GM12875 (cell line): ENCODE measurements at regions not wholly inside any gene's neighbourhood (a gene's known extent, or its start where the extent isn't known, plus 50 kb on each side); places are given as distances from the start of the nearest gene placed in this dataset.

Source experiments
- H3K4me3 ChIP-seq: one replicate; pipeline ENCODE4 v1.5.1; 2011; ENCODE audit warnings: low read depth, low read length, control low read depth
- CTCF ChIP-seq: IDR thresholded peaks from 2 replicates; pipeline ENCODE4 v1.5.1; 2011; ENCODE audit warnings: low read depth, mild to moderate bottlenecking, control low read depth, inconsistent platforms, low read length, moderate library complexity, borderline replicate concordance; ENCODE audit not compliant: insufficient read depth

DNA sequence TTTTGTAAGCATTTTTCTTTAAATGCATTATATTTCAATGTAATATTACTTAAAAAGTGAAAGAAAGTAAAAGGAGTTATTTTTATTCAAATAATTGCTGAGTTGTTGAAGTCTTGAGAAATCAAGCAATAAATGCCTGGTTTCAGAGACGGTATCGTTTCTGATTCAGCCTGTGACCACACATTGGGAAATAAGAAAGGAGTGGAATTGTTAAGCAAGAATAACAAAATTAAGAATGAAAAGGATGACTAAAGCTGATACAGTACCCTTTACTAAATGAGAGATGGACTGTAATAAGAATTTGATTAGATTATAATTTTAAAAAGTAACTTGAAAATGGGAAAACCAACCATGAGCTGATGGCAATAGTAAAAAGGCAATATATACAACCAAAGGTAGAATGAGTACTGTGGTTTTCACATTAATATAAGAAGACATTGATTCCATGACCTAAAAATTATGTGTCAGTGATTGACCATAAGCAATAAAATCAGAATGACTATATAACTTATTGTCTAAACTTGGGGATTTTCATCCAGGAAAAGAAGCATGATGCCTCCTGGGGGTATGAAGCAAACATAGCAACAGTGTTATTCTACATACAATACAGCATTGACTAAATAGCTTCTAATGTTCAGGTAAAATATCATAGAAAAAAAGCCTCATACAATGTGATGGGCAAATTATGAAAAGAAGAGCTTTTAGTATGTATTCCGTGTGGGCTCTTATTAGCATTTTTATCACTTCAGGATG, 101.9 kb upstream of the PRDM9 start:
- TF ChIP-seq CTCF = no peak
- no peak overlapping the region for H3K4me3 ChIP-seq

- no peak for TF ChIP-seq CTCF
Measured at GRCh38 chr5:23402585-23402984, 104.8 kb upstream of the PRDM9 start.

GRCh38 chr5:23400951-23401350, 106.5 kb upstream of the PRDM9 start:
- no peak for TF ChIP-seq CTCF

More at GRCh38 chr5:23402585-23402984, 104.8 kb upstream of the PRDM9 start:
- H3K4me3 ChIP-seq = no peak overlapping the region

DNA sequence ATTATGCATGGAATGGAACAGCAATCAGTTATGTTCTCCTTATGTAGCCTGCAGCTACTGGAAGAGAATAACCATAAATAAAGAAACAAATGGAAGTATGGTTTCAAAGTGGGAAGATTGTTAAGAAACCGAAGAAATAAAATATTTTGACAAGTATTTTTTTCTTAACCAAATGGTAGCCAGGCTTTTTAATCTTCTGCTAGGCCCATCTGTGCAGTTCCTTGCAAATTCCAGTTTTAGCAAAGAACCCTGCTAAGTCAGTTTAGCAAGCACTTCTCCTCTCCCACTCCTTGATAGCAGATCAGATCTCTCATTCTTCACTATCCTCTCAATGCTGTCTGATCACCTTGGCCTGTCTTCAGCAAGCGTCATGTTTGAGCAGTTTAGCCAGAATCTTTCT, 111.1 kb upstream of the PRDM9 start:
- no peak overlapping the region for H3K4me3 ChIP-seq
- TF ChIP-seq CTCF = no peak

More at GRCh38 chr5:23400951-23401350, 106.5 kb upstream of the PRDM9 start:
- no peak overlapping the region for H3K4me3 ChIP-seq

DNA sequence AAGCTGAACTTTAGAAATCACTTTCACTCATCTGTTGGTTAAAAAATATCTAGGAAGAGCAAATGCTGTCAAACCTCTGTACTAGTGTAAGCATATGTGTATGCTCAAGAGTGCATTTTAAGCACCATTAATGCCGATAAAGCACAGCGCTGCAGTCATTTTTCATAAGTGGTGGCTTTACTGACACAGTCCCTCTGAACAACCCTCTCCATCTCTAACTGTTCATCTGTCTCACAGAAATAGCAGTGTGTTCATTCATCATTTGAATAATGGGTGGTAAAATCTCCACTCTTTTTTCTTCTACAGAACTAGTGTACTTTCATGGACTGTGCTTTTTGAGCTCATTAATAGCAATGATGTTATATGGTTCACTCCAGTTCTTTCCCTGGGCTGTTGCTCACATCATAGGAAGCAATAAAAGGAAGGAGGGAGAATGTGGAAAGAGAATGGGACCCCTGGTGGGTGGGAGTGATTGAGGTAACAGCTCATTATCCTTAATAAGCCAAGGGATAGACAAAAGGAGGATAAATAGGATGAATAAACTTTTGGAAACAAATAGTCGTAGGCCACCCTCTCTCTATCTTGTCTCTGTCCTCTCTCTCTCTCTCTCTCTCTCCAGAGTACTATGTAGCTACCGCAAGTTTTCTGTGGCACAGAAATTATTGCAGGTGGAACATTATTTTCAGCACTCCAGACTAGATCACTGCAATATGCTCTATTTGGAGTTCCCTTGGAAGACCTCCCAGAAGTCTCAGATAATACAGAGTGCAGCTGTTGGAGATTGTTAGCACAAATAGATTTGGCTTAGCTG, 117.9 kb upstream of the PRDM9 start:
- no peak for TF ChIP-seq CTCF

GRCh38 chr5:23385036-23385435, 122.4 kb upstream of the PRDM9 start:
- H3K4me3 ChIP-seq = no peak overlapping the region
- no peak for TF ChIP-seq CTCF

More for the DNA sequence above, 117.9 kb upstream of the PRDM9 start:
- H3K4me3 ChIP-seq = no peak overlapping the region
